ENCODE measurements at regions not wholly inside any gene's neighbourhood (a gene's known extent, or its start where the extent isn't known, plus 50 kb on each side); places are given as distances from the start of the nearest gene placed in this dataset.

DNA sequence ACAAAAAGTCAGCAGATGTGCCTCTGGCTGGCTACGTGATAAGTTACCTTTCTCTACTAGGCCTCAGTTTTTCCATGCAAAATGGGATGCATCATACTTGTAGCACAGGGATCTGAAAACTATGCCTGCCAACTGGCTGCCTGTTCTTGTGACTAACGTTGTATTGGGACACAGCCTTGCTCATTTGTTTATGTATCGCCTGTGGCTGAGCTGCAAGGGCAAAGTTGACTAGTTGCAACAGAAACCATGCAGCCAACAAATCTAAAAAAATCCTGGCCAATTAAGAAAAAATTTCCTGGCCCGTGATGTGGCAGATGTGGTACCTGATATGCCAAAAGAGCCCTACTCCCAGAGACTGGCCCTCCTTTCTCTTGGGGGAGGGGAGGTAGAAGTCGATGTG, 131.3 kb downstream of the SEC61B start:
- no peaks in the 10 kb centered on the region for H3K27me3 ChIP-seq
- no peaks in the 10 kb centered on the region for H3K36me3 ChIP-seq
- DNase-seq (ENCODE audit: extremely low spot score in 2 of 2): peak in 1 of 2 donors; percentile 95
- H3K4me3 ChIP-seq: no peak overlapping the region
- H3K9me3 ChIP-seq: no peaks in the 10 kb centered on the region
- TF ChIP-seq POLR2AphosphoS5 (IDR thresholded peaks at IDR 0.05; ENCODE audit: insufficient read depth in 1 of 2, low read depth in 1 of 2): no peak
- TF ChIP-seq, protein P1, sequence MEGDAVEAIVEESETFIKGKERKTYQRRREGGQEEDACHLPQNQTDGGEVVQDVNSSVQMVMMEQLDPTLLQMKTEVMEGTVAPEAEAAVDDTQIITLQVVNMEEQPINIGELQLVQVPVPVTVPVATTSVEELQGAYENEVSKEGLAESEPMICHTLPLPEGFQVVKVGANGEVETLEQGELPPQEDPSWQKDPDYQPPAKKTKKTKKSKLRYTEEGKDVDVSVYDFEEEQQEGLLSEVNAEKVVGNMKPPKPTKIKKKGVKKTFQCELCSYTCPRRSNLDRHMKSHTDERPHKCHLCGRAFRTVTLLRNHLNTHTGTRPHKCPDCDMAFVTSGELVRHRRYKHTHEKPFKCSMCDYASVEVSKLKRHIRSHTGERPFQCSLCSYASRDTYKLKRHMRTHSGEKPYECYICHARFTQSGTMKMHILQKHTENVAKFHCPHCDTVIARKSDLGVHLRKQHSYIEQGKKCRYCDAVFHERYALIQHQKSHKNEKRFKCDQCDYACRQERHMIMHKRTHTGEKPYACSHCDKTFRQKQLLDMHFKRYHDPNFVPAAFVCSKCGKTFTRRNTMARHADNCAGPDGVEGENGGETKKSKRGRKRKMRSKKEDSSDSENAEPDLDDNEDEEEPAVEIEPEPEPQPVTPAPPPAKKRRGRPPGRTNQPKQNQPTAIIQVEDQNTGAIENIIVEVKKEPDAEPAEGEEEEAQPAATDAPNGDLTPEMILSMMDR (IDR thresholded peaks at IDR 0.05): no peak
- TF ChIP-seq POLR2A (IDR thresholded peaks at IDR 0.05): no peak
- H3K27ac ChIP-seq: peak overlapping the region; percentile 85
- intact Hi-C loops (cut with DNase I): no loop called here
- peaks cover 20% of the 10 kb centered on the region for H3K4me1 ChIP-seq

DNA sequence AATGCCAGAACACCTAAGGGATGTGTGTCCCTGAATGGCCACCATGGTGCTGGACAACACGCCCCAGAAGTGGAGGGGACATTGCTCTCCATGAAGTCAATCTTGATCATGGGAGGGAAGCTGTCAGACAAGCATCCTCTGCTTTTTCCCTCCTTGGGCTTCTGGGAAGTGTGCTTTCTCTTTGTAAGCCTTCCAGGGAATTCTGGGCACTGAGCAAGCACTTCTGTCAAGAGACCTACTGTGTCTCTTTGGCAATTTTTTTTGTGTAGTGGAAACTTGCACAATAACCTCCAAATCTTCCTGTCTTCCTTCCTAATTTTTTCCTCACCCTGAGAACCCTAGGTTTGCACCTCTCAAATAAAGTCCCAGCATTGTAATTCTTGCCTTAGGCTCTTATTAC, 132.0 kb downstream of the SEC61B start:
- intact Hi-C loops (cut with DNase I): no loop called here
- peak overlapping the region; percentile 85 for H3K27ac ChIP-seq
- no peaks in the 10 kb centered on the region for H3K36me3 ChIP-seq
- TF ChIP-seq POLR2A (IDR thresholded peaks at IDR 0.05) (no peak), POLR2AphosphoS5 (IDR thresholded peaks at IDR 0.05; ENCODE audit: insufficient read depth in 1 of 2, low read depth in 1 of 2) (no peak)
- TF ChIP-seq, protein P1 (IDR thresholded peaks at IDR 0.05): no peak
- H3K4me3 ChIP-seq: no peak overlapping the region
- DNase-seq (ENCODE audit: extremely low spot score in 2 of 2): no peak
- no peaks in the 10 kb centered on the region for H3K9me3 ChIP-seq
- no peaks in the 10 kb centered on the region for H3K27me3 ChIP-seq
- peaks cover 20% of the 10 kb centered on the region for H3K4me1 ChIP-seq

DNA sequence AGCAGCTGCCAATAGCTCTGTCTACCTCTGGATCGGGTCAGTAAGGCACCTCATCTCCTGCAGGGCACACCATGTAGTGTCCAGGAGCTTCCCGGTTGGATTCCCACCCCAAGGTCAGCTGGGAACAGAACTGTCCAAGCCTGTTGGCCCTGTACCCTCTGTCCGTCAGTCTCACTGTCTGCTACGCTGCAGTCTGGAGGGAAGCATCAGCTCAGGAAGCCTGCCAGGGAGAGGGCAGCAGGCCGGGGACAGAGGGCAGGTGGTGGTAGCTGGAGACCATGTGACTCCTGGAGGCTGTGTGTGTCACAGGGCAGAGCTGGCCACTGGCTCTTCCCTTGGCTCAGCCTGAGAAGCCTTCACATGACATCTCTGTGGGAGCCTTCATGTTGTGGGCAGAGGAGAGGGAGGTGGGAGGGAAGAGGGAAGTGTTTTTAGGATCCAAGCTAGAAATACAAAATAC, 134.5 kb downstream of the SEC61B start:
- H3K9me3 ChIP-seq: no peaks in the 10 kb centered on the region
- H3K27me3 ChIP-seq: no peaks in the 10 kb centered on the region
- peak overlapping the region; percentile 69 for H3K27ac ChIP-seq
- H3K36me3 ChIP-seq: no peaks in the 10 kb centered on the region
- TF ChIP-seq POLR2A (IDR thresholded peaks at IDR 0.05): no peak
- TF ChIP-seq POLR2AphosphoS5 (IDR thresholded peaks at IDR 0.05; ENCODE audit: insufficient read depth in 1 of 2, low read depth in 1 of 2): peak in 1 of 2 donors; percentile 59
- TF ChIP-seq, protein P1 (IDR thresholded peaks at IDR 0.05): no peak
- H3K4me3 ChIP-seq: no peak overlapping the region
- intact Hi-C loops (cut with DNase I): no loop called here
- peaks cover 20% of the 10 kb centered on the region for H3K4me1 ChIP-seq
- no peak for DNase-seq (ENCODE audit: extremely low spot score in 2 of 2)

DNA sequence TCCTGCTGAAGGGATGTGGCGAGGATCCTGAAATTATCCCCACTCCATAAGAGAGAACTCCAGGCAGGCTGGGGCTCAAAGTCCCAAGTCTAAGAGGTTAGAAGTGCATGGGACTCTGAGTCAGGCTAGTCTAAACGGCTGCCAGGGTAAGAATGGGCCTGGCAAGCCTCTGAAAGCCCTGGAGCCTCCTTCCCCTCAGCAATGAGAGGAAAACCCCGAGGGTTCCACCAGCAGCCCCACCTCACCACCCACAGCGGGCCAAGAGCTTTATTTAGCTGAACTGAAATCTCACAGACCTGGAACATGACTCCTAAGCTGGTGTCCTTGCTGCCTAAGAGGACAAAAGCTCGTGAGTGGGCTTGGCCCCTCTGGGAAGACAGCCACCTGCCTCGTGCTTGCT, 135.5 kb downstream of the SEC61B start:
- no peaks in the 10 kb centered on the region for H3K27me3 ChIP-seq
- no peak for DNase-seq (ENCODE audit: extremely low spot score in 2 of 2)
- TF ChIP-seq POLR2A (IDR thresholded peaks at IDR 0.05) (no peak), POLR2AphosphoS5 (IDR thresholded peaks at IDR 0.05; ENCODE audit: insufficient read depth in 1 of 2, low read depth in 1 of 2) (no peak)
- TF ChIP-seq, protein P1 (IDR thresholded peaks at IDR 0.05): no peak

DNA sequence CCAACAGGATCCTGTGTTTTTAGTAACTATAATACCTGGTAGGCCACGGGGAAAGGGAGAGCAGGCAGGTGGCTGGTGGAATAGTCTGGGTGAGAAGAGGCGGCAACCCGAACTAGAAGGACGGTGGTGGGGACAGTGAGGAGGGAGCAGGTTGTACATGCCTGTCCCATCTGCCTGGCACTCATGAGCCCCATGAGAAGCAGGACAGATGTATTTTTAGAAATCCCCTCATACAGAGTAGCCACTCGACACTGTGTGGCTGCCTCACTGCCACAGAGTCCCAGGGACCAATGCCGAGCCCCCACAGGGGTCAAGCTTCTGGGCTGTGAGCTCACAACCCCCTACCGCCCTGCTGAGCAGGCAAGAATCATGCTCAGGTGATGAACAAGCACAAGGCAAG, 136.6 kb downstream of the SEC61B start:
- no peak overlapping the region for H3K27ac ChIP-seq
- intact Hi-C loops (cut with DNase I): no loop called here

More for the DNA sequence above, 135.5 kb downstream of the SEC61B start:
- intact Hi-C loops (cut with DNase I): no loop called here
- peak overlapping the region; percentile 48 for H3K27ac ChIP-seq
- H3K36me3 ChIP-seq: no peaks in the 10 kb centered on the region
- H3K9me3 ChIP-seq: no peaks in the 10 kb centered on the region
- H3K4me1 ChIP-seq: peaks cover 19% of the 10 kb centered on the region
- no peak overlapping the region for H3K4me3 ChIP-seq

More for the DNA sequence above, 136.6 kb downstream of the SEC61B start:
- Histone ChIP-seq H3K4me3 (no peak overlapping the region), H3K4me1 (peaks cover 16% of the 10 kb centered on the region), H3K36me3 (no peaks in the 10 kb centered on the region), H3K9me3 (no peaks in the 10 kb centered on the region), H3K27me3 (no peaks in the 10 kb centered on the region)
- no peak for TF ChIP-seq POLR2A (IDR thresholded peaks at IDR 0.05)
- TF ChIP-seq, protein P1 (IDR thresholded peaks at IDR 0.05): no peak
- no peak for TF ChIP-seq POLR2AphosphoS5 (IDR thresholded peaks at IDR 0.05; ENCODE audit: insufficient read depth in 1 of 2, low read depth in 1 of 2)
- no peak for DNase-seq (ENCODE audit: extremely low spot score in 2 of 2)

Data from vagina (tissue), 2 donors.